ENCODE measurements at regions not wholly inside any gene's neighbourhood (a gene's known extent, or its start where the extent isn't known, plus 50 kb on each side); places are given as distances from the start of the nearest gene placed in this dataset.

GRCh38 chr11:25293166-25293565 is 796.3 kb downstream of the LUZP2 start:
- Histone ChIP-seq H3K27ac (ENCODE audit: low read depth, low read length, poor library complexity, severe bottlenecking) (no peak overlapping the region), H3K9me2 (ENCODE audit: low read depth, low read length) (no peaks in the 10 kb centered on the region), H3K9me3 (ENCODE audit: low read length) (no peaks in the 10 kb centered on the region), H3K27me3 (ENCODE audit: insufficient read depth, low read length) (no peaks in the 10 kb centered on the region), H3K9ac (ENCODE audit: low read length) (no peak overlapping the region), H3K4me2 (ENCODE audit: low read length) (no peak overlapping the region), H3K4me3 (ENCODE audit: low read depth, low read length, poor library complexity, severe bottlenecking) (no peak overlapping the region), H4K20me1 (ENCODE audit: insufficient read depth, low read length) (no peaks in the 10 kb centered on the region), H3K79me2 (ENCODE audit: insufficient read depth, low read length) (no peaks in the 10 kb centered on the region), H3K36me3 (ENCODE audit: insufficient read depth, low read length) (no peaks in the 10 kb centered on the region), H3K4me1 (ENCODE audit: insufficient read depth, low read length, severe bottlenecking) (no peaks in the 10 kb centered on the region), H2AFZ (ENCODE audit: low read length) (no peak overlapping the region), H3F3A (ENCODE audit: insufficient read depth, low read length) (no peaks in the 10 kb centered on the region)
- TF ChIP-seq EZH2 (IDR thresholded peaks at IDR 0.05; ENCODE audit: borderline replicate concordance, low read length), result no peak
- no peak for TF ChIP-seq CTCF (IDR thresholded peaks at IDR 0.05; ENCODE audit: low read length)

- no peak overlapping the region for H3K4me2 ChIP-seq (ENCODE audit: low read length)
- H3K4me3 ChIP-seq (ENCODE audit: low read depth, low read length, poor library complexity, severe bottlenecking), result no peak overlapping the region
- H3K9ac ChIP-seq (ENCODE audit: low read length), result no peak overlapping the region
- no peaks in the 10 kb centered on the region for H3K9me2 ChIP-seq (ENCODE audit: low read depth, low read length)
- H3F3A ChIP-seq (ENCODE audit: insufficient read depth, low read length), result no peaks in the 10 kb centered on the region
- no peak overlapping the region for H2AFZ ChIP-seq (ENCODE audit: low read length)
- no peaks in the 10 kb centered on the region for H3K4me1 ChIP-seq (ENCODE audit: insufficient read depth, low read length, severe bottlenecking)
- no peaks in the 10 kb centered on the region for H4K20me1 ChIP-seq (ENCODE audit: insufficient read depth, low read length)
- H3K79me2 ChIP-seq (ENCODE audit: insufficient read depth, low read length), result no peaks in the 10 kb centered on the region
- H3K27ac ChIP-seq (ENCODE audit: low read depth, low read length, poor library complexity, severe bottlenecking), result no peak overlapping the region
- no peaks in the 10 kb centered on the region for H3K27me3 ChIP-seq (ENCODE audit: insufficient read depth, low read length)
- no peaks in the 10 kb centered on the region for H3K9me3 ChIP-seq (ENCODE audit: low read length)
- no peaks in the 10 kb centered on the region for H3K36me3 ChIP-seq (ENCODE audit: insufficient read depth, low read length)
- TF ChIP-seq CTCF (IDR thresholded peaks at IDR 0.05; ENCODE audit: low read length) (no peak), EZH2 (IDR thresholded peaks at IDR 0.05; ENCODE audit: borderline replicate concordance, low read length) (no peak)
These were observed 801.6 kb downstream of the LUZP2 start for GRCh38 chr11:25298450-25298849.

GRCh38 chr11:25309818-25310217 is 813.0 kb downstream of the LUZP2 start:
- Histone ChIP-seq H2AFZ (ENCODE audit: low read length) (no peak overlapping the region), H3K4me3 (ENCODE audit: low read depth, low read length, poor library complexity, severe bottlenecking) (no peak overlapping the region), H3K9ac (ENCODE audit: low read length) (no peak overlapping the region), H3K4me2 (ENCODE audit: low read length) (no peak overlapping the region), H3K36me3 (ENCODE audit: insufficient read depth, low read length) (no peaks in the 10 kb centered on the region), H3K27ac (ENCODE audit: low read depth, low read length, poor library complexity, severe bottlenecking) (no peak overlapping the region), H3K9me3 (ENCODE audit: low read length) (no peaks in the 10 kb centered on the region), H3K4me1 (ENCODE audit: insufficient read depth, low read length, severe bottlenecking) (no peaks in the 10 kb centered on the region), H4K20me1 (ENCODE audit: insufficient read depth, low read length) (no peaks in the 10 kb centered on the region), H3K27me3 (ENCODE audit: insufficient read depth, low read length) (no peaks in the 10 kb centered on the region), H3K79me2 (ENCODE audit: insufficient read depth, low read length) (no peaks in the 10 kb centered on the region), H3K9me2 (ENCODE audit: low read depth, low read length) (no peaks in the 10 kb centered on the region), H3F3A (ENCODE audit: insufficient read depth, low read length) (no peaks in the 10 kb centered on the region)
- no peak for TF ChIP-seq CTCF (IDR thresholded peaks at IDR 0.05; ENCODE audit: low read length)
- TF ChIP-seq EZH2 (IDR thresholded peaks at IDR 0.05; ENCODE audit: borderline replicate concordance, low read length), result no peak
